Activated CD4-positive, alpha-beta T cell treated with anti-CD3 and anti-CD28 coated beads, Interleukin-2, amount 50 U/mL, for 4 hours (primary cell): ENCODE measurements at regions not wholly inside any gene's neighbourhood (a gene's known extent, or its start where the extent isn't known, plus 50 kb on each side); places are given as distances from the start of the nearest gene placed in this dataset.
"Not testable (repeated sequence)": the region's sequence is repeated elsewhere in the genome, so short reads cannot be mapped to it uniquely, and the experiment has no call there.

ENCODE experiments used
- DNase-seq, 2 experiments: peaks; one replicate each; pipeline ENCODE4 v3.0.0-alpha.2; 2020

GRCh38 chr4:13678186-13678924, 50.8 kb upstream of the BOD1L1 start:
- no peak for DNase-seq

- no peak for DNase-seq
Observed at GRCh38 chr4:13681570-13681969, 54.0 kb upstream of the BOD1L1 start.

GRCh38 chr4:13694256-13694655, 66.7 kb upstream of the BOD1L1 start:
- no peak for DNase-seq

- no peak for DNase-seq
Observed at GRCh38 chr4:13698296-13698695, 70.8 kb upstream of the BOD1L1 start.

- DNase-seq: no peak
Observed at GRCh38 chr4:13700021-13700857, 72.7 kb upstream of the BOD1L1 start.

- DNase-seq: not testable (repeated sequence)
Observed at GRCh38 chr4:13700858-13701140, 73.3 kb upstream of the BOD1L1 start.

- DNase-seq: no peak
Observed at GRCh38 chr4:13701937-13702446, 74.5 kb upstream of the BOD1L1 start.

GRCh38 chr4:13703096-13703495, 75.6 kb upstream of the BOD1L1 start:
- DNase-seq: no peak

GRCh38 chr4:13704035-13704434, 76.5 kb upstream of the BOD1L1 start:
- no peak for DNase-seq

GRCh38 chr4:13704761-13705160, 77.2 kb upstream of the BOD1L1 start:
- DNase-seq: no peak

- no peak for DNase-seq
Observed at GRCh38 chr4:13705521-13706041, 78.1 kb upstream of the BOD1L1 start.

- DNase-seq: no peak
Observed at GRCh38 chr4:13706120-13706519, 78.6 kb upstream of the BOD1L1 start.

GRCh38 chr4:13706716-13707115, 79.2 kb upstream of the BOD1L1 start:
- no peak for DNase-seq

- DNase-seq: no peak
Observed at GRCh38 chr4:13710246-13710885, 82.8 kb upstream of the BOD1L1 start.

- DNase-seq: no peak
Observed at GRCh38 chr4:13711233-13711785, 83.8 kb upstream of the BOD1L1 start.

- no peak for DNase-seq
Observed at GRCh38 chr4:13721894-13722293, 94.4 kb upstream of the BOD1L1 start.

- no peak for DNase-seq
Observed at GRCh38 chr4:13722649-13723048, 95.1 kb upstream of the BOD1L1 start.

GRCh38 chr4:13728761-13729160, 101.2 kb upstream of the BOD1L1 start:
- DNase-seq: no peak

- DNase-seq: no peak
Observed at GRCh38 chr4:13731019-13731418, 103.5 kb upstream of the BOD1L1 start.

GRCh38 chr4:13733817-13734216, 106.3 kb upstream of the BOD1L1 start:
- no peak for DNase-seq

- DNase-seq: no peak
Observed at GRCh38 chr4:13750594-13750993, 123.1 kb upstream of the BOD1L1 start.

GRCh38 chr4:13761581-13761980, 134.1 kb upstream of the BOD1L1 start:
- not testable (repeated sequence) for DNase-seq

GRCh38 chr4:13762130-13762529, 134.6 kb upstream of the BOD1L1 start:
- DNase-seq: no peak
